GM19438 (cell line): ENCODE measurements at regions not wholly inside any gene's neighbourhood (a gene's known extent, or its start where the extent isn't known, plus 50 kb on each side); places are given as distances from the start of the nearest gene placed in this dataset.
"Not testable (repeated sequence)": the region's sequence is repeated elsewhere in the genome, so short reads cannot be mapped to it uniquely, and the experiment has no call there.

Experiments
- ATAC-seq: cut with Tn5 transposase; IDR thresholded peaks from one replicate; pipeline ENCODE4 v1.9.1; 2021; ENCODE audit warnings: low read depth; ENCODE audit not compliant: unreplicated experiment

DNA sequence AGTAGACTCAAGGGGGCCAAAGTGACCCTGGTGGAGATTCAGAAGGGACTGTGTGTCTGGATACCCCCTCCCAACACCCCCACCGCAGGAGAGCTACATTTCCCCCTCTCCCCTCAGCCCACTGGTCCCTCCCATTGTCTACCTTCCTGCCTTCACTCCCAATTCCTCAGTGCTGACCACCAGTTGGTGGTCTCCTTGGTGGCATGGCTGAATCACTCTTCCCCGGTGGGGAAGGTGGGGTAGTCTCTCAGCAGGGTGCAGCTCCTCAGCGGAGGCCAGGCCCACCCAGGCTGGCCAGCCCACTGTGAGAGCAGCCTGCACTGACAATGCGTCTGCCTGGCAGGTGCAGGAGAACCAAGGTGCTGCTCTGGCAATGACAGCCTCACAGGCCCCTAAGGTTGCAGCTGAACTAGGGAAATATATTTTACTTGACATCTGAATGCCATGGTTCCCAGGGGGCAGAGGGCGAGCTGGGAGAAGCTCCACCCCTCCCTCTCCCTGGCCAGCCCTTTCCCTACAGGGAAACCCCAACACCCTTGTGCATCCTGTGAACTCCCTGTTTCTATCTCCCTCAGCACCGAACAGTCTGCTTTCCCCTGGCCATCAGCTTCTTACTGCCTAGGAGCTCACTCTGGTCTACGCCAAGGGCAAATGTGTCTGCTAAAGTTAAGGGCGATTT, 62.6 kb upstream of the PAX8 start:
- ATAC-seq: no peak

DNA sequence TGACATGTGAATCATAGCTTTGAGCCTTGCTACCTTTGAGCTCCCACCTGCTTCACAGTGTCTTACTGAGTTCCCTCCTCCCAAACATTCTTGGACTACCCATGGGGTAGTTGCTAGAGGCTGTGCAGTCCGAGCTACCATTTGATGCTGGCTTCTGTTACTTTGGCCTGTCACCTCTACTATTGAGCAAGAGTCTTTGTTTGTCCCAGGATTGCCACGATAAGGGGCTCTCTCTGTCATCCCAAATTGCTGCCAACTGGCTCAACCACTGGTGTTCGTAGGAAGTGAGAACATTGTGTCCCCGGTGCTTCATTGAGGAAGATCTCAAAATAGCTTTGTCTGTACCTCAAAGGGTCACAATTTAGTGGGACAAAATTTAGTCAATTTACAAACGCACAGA, 59.1 kb upstream of the PAX8 start:
- no peak for ATAC-seq

DNA sequence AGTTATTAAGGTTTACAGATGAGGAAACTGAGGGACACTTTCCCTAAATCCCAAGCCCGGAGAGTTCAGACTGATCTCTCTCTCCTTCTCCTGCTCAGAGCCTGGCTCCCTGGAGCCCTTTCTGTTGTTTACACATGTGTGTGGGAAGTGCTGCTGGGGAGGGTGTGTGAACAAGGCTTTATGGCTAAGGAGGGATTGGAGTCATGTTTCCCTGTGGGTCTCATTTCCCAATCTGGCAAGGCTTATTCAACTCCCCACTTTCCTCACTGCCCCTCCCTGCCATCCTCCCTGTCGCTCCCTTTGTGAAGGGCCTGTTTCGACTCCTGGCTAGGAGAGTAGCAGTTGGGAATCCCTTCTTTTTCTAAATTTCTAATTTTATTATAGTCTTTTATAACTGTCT, 57.3 kb upstream of the PAX8 start:
- not testable (repeated sequence) for ATAC-seq

DNA sequence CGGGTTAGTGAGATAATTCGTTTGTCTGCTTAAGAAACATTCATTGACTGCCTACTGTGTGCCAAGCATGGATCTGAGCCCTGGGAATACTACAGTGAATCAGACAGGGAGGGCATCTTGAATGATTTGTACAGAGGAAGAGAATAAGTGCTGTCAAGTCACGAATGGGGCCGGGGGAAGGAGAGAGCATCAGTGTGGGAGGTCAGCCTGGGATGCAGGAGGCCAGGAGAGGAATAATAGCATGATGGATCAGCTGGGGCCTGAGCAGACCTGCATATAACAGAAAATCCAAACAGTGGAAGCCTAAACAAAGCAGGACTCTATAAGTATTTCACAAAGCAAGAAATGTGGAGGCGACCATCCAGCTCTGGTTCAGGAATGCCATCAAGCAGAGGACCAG, 55.4 kb upstream of the PAX8 start:
- no peak for ATAC-seq

DNA sequence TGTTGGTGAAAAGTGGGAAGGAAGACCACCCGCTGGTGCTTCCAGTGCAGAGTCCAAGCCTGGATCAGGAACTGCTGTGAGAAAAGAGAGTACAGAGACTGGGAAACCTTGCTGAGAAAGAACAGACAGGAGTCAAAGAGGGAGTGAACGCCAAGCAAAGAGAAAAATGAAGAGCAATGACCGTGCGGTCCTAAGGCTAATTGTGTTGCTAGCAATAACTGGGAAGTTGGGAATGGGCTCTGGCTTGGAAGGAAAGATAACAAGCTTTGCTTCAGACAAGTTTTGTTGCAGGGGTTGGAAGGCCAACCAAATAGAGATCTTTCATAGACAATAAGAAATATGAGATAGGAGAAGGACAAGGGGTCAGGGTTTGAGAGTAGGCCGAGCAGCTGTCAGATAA, 55.0 kb upstream of the PAX8 start:
- ATAC-seq: not testable (repeated sequence)

DNA sequence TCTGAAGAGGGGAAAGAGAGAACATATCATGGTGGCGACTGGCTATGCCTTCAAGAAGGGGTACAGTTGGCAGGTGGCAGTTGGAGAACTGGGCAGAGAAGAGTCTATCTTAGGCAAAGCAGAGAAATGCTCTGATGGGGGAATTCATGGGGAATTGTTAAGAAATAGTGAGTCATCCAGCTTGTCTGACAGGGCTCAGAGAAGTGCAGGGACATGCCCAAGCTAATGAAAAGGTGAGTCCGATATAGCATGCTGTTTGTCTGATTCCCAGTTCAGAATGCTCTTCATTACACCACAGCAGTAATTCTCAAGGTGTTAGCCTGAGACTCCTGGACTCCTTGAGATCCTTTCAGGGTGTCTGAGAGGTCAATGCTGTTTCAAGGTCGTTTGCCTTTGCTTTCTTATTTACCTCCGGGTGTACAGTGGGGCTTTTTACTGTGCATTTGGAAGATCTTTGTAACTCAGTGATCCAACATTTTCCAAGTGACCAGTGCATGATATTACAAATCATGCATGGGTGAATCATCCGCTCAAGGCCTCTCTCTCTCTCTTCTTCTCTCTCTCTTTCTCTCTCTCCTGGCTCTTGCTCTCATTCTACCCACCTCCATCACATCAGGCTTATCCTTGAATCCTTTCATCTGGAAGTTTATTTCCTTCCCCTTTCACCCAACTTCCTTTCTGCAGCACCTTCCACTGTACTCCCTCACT, 51.5 kb upstream of the PAX8 start:
- ATAC-seq: not testable (repeated sequence)

DNA sequence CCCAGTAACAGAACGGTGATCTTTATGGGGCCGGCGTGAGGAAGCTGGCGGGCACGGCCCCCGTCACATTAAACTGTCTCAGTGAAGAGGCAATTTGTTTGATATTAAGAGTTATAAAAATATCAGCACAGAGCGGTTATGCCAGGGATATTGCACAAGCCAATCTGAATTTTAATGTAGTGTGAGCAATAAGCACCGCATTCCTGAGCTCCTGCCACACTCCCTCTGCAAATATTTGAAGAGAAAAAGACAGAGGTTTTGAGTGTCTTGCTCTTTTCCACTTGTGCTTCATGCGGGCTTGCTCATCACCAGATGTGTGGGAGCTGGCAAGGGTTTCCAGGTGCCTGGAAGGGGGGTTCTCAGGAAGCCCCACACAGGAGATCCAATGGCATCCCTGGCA, 50.3 kb upstream of the PAX8 start:
- ATAC-seq: not testable (repeated sequence)

DNA sequence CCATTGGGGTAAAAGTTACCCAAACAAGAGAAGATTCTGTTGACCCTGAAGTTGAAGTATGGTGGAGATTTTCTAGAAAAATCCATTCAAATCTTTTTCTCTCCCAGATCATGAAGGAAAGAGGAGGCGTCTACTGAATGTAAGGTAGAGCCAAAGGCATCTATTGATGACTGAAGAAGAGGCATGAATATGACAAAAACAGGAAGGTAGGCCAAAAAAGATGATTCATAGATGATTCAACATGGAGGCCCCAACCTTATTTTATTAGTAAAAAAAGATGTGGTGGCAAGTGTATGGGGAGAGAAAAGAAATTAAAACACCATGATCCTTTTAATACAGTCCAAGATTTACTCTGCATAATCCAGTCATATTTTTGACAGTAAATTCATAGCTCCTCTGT, 49.9 kb upstream of the PAX8 start:
- ATAC-seq: not testable (repeated sequence)
